ENCODE measurements at regions not wholly inside any gene's neighbourhood (a gene's known extent, or its start where the extent isn't known, plus 50 kb on each side); places are given as distances from the start of the nearest gene placed in this dataset.

DNA sequence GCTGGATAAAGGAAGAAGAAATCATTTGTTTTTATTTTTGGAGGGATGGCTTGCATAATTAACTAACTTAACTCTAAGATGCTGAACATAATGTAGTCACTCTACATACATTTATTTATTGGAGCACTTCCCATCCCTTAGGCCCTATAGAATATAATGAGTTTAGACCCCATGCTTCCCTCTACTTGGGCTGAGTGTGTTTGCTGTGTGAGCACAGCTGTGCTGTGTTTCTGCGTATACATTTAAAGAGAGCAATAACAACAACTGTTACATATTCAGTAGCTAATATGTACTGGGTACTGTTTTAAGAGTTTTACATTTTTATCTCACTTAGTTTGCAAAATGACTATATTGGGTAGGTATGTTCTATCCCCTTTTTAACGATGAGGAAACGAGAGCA, 736.6 kb upstream of the NRSN1 start:
- TF ChIP-seq POLR2A (IDR thresholded peaks at IDR 0.05) (no peak), CTCF (IDR thresholded peaks at IDR 0.05) (no peak)
